Liver (tissue), 7 donors: ENCODE measurements at regions not wholly inside any gene's neighbourhood (a gene's known extent, or its start where the extent isn't known, plus 50 kb on each side); places are given as distances from the start of the nearest gene placed in this dataset.

Source experiments
- DNase-seq: peaks from one replicate; pipeline ENCODE4 v3.0.0-alpha.2; 2017; ENCODE audit warnings: low spot score
- H3K27ac ChIP-seq, 2 donors: one replicate each; pipeline ENCODE4 v1.7.0; 2013; ENCODE audit warnings: inconsistent platforms in 2 of 2, low read length in 2 of 2, control low read depth in 1 of 2, low read depth in 1 of 2, mild to moderate bottlenecking in 1 of 2
- H3K27me3 ChIP-seq, 4 donors: one replicate each; pipeline versions ENCODE4 v1.6.1 to v1.7.0; 2013; ENCODE audit warnings: low read length in 3 of 4, inconsistent platforms in 1 of 4, mild to moderate bottlenecking in 1 of 4, moderate library complexity in 1 of 4; ENCODE audit not compliant: control insufficient read depth in 4 of 4, insufficient read depth in 4 of 4
- H3K36me3 ChIP-seq, 4 donors: one replicate each; pipeline versions ENCODE4 v1.6.1 to v1.7.0; 2013; ENCODE audit warnings: low read length in 3 of 4, mild to moderate bottlenecking in 3 of 4, low read depth in 1 of 4, moderate library complexity in 1 of 4; ENCODE audit not compliant: control insufficient read depth in 4 of 4, insufficient read depth in 3 of 4
- H3K4me1 ChIP-seq, 4 donors: one replicate each; pipeline versions ENCODE4 v1.6.1 to v1.7.0; 2013; ENCODE audit warnings: low read length in 3 of 4, mild to moderate bottlenecking in 3 of 4, moderate library complexity in 1 of 4; ENCODE audit not compliant: control insufficient read depth in 4 of 4, insufficient read depth in 4 of 4
- H3K4me3 ChIP-seq, 3 donors: one replicate each; pipeline versions ENCODE4 v1.6.1 to v1.7.0; 2013; ENCODE audit warnings: low read length in 3 of 3, control low read depth in 1 of 3, low read depth in 1 of 3, mild to moderate bottlenecking in 1 of 3
- H3K9ac ChIP-seq, 2 donors: one replicate each; pipeline ENCODE4 v1.7.0; 2013; ENCODE audit warnings: low read length in 2 of 2, mild to moderate bottlenecking in 2 of 2, moderate library complexity in 2 of 2, control low read depth in 1 of 2, low read depth in 1 of 2
- H3K9me3 ChIP-seq, 4 donors: one replicate each; pipeline versions ENCODE4 v1.6.1 to v1.7.0; 2013; ENCODE audit warnings: low read length in 3 of 4; ENCODE audit not compliant: control insufficient read depth in 4 of 4
- ATF3 ChIP-seq: IDR thresholded peaks from 2 replicates; pipeline ENCODE4 v1.6.1; 2016; ENCODE audit warnings: antibody characterized with exemption
- EGR1 ChIP-seq, 2 donors: IDR thresholded peaks; 2 replicates each; pipeline ENCODE4 v1.6.1; 2016 to 2018; ENCODE audit warnings: antibody characterized with exemption in 2 of 2, low read depth in 2 of 2
- FOXA1 ChIP-seq: IDR thresholded peaks from 2 replicates; pipeline ENCODE4 v1.6.1; 2016; ENCODE audit warnings: antibody characterized with exemption
- GABPA ChIP-seq, 2 donors: IDR thresholded peaks in 1 of 2; conservative IDR thresholded peaks in 1 of 2; 2 replicates each; pipeline ENCODE4 v1.6.1; 2016; ENCODE audit warnings: antibody characterized with exemption in 2 of 2, mild to moderate bottlenecking in 1 of 2, moderate library complexity in 1 of 2
- HNF4A ChIP-seq, 2 donors: conservative IDR thresholded peaks; 2 replicates each; pipeline ENCODE4 v1.6.1; 2016; ENCODE audit warnings: antibody characterized with exemption in 2 of 2, mild to moderate bottlenecking in 2 of 2
- HNF4G ChIP-seq: IDR thresholded peaks from 2 replicates; pipeline ENCODE4 v1.6.1; 2016; ENCODE audit warnings: antibody characterized with exemption
- JUND ChIP-seq, 2 donors: IDR thresholded peaks; 2 replicates each; pipeline ENCODE4 v1.6.1; 2016; ENCODE audit warnings: antibody characterized with exemption in 2 of 2
- MAX ChIP-seq: IDR thresholded peaks from 2 replicates; pipeline ENCODE4 v1.6.1; 2016; ENCODE audit warnings: antibody characterized with exemption
- NR2F2 ChIP-seq: IDR thresholded peaks from 2 replicates; pipeline ENCODE4 v1.6.1; 2016; ENCODE audit warnings: antibody characterized with exemption
- RAD21 ChIP-seq, 2 donors: IDR thresholded peaks; 2 replicates each; pipeline ENCODE4 v1.6.1; 2016; ENCODE audit warnings: antibody characterized with exemption in 2 of 2, mild to moderate bottlenecking in 2 of 2
- REST ChIP-seq: IDR thresholded peaks from 2 replicates; pipeline ENCODE4 v1.6.1; 2016; ENCODE audit warnings: antibody characterized with exemption, mild to moderate bottlenecking
- RXRA ChIP-seq, 2 donors: IDR thresholded peaks; 2 replicates each; pipeline ENCODE4 v1.6.1; 2017 to 2018; ENCODE audit warnings: antibody characterized with exemption in 2 of 2, mild to moderate bottlenecking in 1 of 2
- SP1 ChIP-seq: IDR thresholded peaks from 2 replicates; pipeline ENCODE4 v1.6.1; 2018; ENCODE audit warnings: antibody characterized with exemption, mild to moderate bottlenecking
- YY1 ChIP-seq: IDR thresholded peaks from 2 replicates; pipeline ENCODE4 v1.6.1; 2016; ENCODE audit warnings: antibody characterized with exemption, mild to moderate bottlenecking
- WGBS: extraction: QIAGEN DNeasy Blood & Tissue Kit; methylation state at CpG from one replicate; pipeline ENCODE4 v1.1.7; 2013; 5-methylcytosine and 5-hydroxymethylcytosine counted together
- donor health status: healthy.
- donor health status: healthy.
- donor health status: healthy.
- donor health status: healthy.

GRCh38 chr2:236875906-236876505 is 209.7 kb upstream of the COPS8 start:
- H3K36me3 ChIP-seq = no peaks in the 10 kb centered on the region
- no peak for DNase-seq
- H3K4me1 ChIP-seq = no peaks in the 10 kb centered on the region
- no peaks in the 10 kb centered on the region for H3K27me3 ChIP-seq
- H3K9ac ChIP-seq = no peak overlapping the region
- WGBS = 76% methylated on average over 16 of the region's 16 CpGs
- no peak overlapping the region for H3K4me3 ChIP-seq
- no peaks in the 10 kb centered on the region for H3K9me3 ChIP-seq
- H3K27ac ChIP-seq = no peak overlapping the region
- TF ChIP-seq REST (no peak), NR2F2 (peak; percentile 83)

GRCh38 chr2:236876642-236877041 is 209.0 kb upstream of the COPS8 start:
- Histone ChIP-seq H3K36me3 (no peaks in the 10 kb centered on the region), H3K9me3 (no peaks in the 10 kb centered on the region), H3K4me1 (no peaks in the 10 kb centered on the region), H3K9ac (no peak overlapping the region), H3K27me3 (no peaks in the 10 kb centered on the region), H3K27ac (no peak overlapping the region), H3K4me3 (no peak overlapping the region)
- no peak for DNase-seq
- 81% methylated on average over 4 of the region's 4 CpGs for WGBS
- TF ChIP-seq HNF4A (conservative IDR thresholded peaks at IDR 0.05) (no peak), HNF4G (no peak), NR2F2 (no peak), REST (no peak), SP1 (no peak), EGR1 (IDR thresholded peaks at IDR 0.05; ENCODE audit: low read depth in 2 of 2) (no peak), JUND (IDR thresholded peaks at IDR 0.05) (no peak), ATF3 (no peak), FOXA1 (no peak), RAD21 (IDR thresholded peaks at IDR 0.05) (no peak), YY1 (no peak), GABPA (IDR thresholded peaks at IDR 0.05 in 1 of 2, conservative IDR thresholded peaks at IDR 0.05 in 1 of 2) (no peak), MAX (no peak), RXRA (IDR thresholded peaks at IDR 0.05) (no peak)
